ENCODE measurements at regions not wholly inside any gene's neighbourhood (a gene's known extent, or its start where the extent isn't known, plus 50 kb on each side); places are given as distances from the start of the nearest gene placed in this dataset.
"Not testable (repeated sequence)": the region's sequence is repeated elsewhere in the genome, so short reads cannot be mapped to it uniquely, and the experiment has no call there.

DNA sequence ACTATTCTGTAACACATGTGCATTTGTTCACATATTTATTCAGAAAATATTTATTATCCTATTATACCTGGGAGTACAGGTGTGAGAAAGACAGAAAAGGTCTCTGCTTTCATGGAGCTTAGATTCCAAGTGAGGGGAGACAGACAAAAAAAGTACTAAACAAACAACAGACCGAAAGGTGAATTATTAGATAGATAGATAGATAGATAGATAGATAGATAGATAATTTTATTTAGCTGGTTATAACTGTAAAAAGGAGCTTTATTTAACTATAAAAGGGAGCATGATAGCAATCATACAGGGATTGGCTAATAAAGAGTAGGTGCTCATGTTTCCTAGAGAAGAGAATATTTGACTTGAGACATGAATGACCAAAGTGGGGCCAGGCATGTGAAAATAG, 119.4 kb downstream of the TNFSF18 start:
- no peak for DNase-seq

DNA sequence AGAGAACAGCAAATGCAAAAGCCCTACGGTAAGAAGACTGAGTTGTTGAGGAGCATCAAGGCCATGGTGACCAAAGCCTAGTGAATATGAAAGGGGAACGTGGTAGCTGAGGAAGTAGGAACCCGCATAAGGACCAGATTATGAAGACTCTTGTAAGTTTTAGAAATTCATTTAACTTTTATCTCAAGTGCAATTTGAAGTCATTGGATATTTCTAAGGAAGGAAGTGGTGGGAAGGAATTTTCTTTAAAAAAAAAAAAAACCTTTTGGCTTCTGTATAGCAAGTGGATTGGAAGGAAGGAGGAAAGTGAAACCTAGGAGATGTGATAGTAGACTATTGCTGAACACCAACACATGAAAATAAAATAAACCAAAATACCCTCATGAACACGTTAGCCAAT, 119.0 kb downstream of the TNFSF18 start:
- no peak for DNase-seq

DNA sequence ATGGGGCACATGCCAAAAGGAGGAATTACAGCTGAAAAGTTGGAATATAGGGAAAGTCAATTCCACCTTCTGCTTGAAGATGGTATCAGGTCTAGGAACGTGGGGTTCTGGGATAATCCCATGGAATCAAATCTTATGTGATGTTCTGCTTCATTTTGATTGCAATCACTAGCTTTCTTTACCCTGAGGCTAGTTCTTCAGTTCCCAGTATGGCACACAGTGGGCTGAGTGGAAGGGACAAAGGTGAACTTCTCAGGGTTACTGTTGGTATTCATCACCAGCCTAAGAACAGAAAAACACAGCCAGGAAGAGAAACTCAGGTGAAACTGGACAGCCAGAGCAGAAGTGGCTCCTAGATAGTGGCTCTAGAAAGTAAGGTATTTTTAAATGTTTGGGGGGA, 117.8 kb downstream of the TNFSF18 start:
- no peak for DNase-seq

DNA sequence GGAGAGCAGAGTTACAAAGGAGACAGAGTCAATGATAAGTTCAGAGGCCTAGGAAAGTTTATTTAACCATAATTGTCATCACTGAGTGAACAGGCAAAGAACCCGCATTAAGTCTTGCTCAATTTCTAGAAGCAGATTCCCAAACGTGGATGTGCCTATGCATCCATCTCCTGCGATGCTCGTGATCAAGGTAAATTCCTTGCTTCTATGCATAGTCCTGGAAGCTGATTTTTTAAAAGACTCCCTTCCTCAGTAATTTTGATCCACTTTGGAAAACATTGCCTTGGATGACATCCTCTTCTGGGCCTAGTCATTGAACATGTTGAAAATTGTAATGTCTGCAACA, 116.4 kb downstream of the TNFSF18 start:
- DNase-seq, result no peak

DNA sequence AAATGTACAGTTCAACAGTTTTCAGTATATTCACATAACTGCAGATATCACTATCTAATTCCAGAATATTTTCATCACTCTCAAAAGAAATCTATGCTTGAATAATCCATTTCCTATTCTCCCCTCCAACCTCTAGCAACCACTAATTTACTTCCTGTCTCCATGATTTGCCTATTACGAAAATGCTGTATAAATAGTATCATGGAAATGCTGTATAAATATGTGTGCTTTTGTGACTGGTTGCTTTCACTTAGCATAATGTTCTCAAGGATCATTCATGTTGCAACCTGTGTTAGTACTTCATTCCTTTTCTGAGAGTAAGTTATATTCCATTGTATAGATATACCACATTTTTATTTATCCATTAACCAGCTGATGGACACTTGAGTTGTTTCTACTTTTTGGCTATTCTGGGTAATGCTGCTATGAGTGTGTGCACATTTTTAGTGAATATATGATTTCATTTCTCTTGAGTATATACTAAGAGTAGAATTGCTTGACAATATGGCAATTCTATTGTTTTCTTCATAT, 115.6 kb downstream of the TNFSF18 start:
- DNase-seq, result no peak

DNA sequence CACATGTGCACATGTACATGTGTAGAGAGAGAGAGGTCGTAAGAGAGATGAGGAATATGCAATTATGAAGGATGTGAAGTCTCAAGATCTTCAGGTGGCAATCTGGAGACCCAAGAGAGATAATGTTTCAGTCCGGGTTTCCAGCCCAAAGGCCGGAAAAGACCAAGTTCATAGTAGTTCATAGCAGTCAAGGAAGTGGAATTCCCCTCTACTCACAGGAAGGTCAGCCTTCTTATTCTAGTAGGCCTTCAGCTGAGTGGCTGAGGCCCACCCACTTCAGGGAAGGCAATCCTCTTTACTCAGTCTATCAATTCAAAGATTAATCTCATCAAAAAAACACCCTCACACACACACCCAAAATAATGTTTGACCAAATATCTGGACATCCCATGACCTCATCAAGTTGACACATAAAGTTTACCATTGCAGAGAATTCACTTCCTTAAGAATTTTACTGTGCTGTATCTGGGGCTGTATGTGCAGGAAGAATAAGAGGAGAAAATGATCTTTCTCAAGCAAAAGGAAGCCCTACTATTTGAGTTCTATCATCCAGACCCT, 114.6 kb downstream of the TNFSF18 start:
- DNase-seq, result no peak

DNA sequence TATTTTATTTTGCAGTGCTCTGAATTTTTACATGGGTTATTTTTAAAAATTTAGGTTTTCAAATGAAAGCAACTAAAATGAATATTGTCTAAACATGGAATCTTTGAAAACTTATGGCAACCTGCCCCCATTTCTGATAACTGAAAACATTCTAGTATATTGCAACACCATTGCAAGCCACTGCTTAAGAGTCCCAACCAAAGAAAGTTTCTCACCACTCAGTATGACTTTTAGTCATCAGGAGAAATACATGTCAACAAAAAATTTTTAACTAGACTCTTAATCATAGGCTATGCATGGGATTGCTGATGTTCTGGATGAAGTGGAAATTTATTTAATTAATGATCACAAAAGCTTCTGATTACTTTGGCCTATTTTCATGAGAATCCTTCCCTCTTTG, 112.1 kb downstream of the TNFSF18 start:
- no peak for DNase-seq

DNA sequence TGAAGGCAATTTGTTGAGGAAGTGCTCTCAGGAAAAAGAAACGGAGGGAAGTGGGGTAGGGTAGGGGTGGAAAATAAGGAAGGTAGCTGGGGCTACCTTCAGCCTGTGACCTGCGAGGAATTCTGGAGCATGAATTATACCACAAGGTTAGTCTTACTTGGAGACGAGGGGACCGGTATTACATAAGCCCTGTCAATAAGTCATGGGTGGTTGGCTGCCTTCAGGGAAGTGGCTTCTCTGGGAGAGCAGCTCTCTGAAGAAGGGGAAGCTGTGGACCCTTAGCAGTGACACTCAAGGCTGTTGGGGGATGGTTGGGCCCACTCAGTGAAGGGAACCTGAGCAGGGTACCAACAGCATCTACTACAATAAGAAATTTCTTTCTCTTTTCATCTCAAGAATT, 111.3 kb downstream of the TNFSF18 start:
- DNase-seq, result no peak

DNA sequence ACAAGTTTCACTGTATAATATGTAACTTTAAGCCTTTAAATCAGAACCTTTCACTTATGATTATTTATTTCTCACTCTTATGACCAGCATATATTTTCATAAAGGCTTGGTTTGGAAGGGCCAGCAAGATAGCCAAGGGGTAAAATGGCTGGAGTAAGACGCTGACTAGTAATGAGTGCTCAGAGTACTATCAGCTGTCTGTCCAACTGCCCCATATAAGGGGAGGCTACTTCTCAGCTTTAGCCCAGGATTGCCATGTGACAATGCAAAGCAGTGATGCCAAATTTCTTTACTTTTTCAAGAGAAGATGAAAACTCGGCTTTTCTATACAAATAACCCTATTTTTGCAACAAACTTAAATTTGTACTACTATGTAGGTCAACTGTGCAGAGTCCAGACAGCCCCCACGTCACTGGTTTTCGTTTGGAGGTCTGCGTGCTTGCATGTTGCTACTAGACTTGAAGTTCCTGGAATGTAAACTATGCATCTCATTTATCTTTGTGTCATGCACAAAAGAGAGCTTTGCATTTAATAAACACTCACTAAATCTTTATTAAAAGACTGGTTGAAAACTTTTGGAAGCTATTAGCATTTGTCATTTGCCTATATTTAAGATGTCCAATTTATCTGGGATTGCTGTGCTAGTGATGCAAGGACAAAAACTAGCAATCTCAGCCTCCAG, 110.4 kb downstream of the TNFSF18 start:
- DNase-seq, result no peak

DNA sequence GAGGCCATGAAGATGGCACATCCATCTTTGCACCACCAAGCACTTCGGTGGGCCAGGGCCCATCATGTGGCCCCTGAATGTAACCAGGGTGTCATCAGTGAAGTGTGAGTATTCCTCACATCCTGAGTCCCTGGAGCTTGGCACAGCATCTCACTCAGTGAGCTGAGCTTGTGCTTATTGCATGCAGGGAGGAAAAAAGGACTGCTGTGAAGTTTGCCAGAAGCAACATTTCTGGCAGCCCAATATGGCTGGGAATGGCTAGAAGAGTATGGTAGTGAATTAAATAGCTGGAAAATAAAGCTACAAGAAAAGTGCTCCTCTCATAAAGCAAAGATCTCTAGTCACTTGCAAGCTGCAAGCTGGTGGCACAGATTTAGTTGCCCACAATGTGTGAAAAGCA, 109.3 kb downstream of the TNFSF18 start:
- DNase-seq, result no peak

DNA sequence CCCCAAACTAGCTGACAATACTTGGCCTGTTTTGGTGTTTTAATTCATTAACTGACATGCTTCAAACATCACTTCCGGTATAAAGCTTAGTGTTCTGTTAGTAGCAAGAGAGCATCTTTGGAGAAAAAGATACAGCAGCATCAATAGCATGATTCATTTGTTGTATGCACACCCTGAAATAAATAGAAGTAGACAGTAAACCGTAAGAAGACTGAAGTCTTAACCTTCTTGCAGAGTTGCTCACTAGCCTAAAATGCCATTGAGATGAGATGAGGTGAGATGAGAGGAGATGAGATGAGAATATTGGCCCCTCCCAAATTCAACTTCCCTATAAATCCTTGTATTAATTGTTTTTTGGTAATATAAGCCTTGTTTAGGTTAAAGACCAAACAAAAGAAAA, 108.8 kb downstream of the TNFSF18 start:
- DNase-seq, result no peak

DNA sequence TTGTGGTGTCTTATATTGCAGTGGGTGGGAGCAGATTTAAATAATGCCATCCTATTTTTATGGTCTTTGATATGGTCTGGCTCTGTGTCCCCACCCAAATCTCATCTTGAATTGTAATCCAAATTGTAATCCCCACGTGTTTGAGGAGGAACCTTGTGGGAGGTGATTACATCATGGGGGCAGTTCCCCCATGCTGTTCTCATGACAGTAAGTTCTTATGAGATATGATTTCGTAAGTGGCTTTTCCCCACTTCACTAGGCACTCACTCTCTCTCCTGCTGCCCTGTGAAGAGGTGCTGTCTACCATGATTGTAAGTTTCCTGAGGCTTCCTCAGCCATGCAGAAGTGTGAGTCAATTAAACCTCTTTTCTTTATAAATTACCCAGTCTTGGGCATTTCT, 107.6 kb downstream of the TNFSF18 start:
- DNase-seq, result not testable (repeated sequence)

DNA sequence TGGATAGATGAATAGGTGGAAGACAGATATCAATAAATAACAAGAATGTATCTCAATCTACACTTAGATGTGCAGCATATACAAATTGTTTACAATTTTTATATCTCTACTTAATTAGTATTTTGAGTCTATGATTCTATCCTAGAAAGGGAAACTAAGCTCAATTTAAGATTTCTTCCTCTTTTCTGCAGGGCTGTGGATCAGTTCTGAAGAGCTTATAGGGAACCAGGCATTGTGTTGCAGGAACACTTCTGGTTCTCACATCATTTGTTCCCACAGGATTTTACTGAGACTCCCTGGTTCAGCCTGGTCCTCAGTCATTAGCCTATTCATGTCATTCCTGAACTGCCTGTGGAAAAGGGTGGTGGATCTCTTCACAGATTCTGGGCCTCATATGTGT, 105.8 kb downstream of the TNFSF18 start:
- no peak for DNase-seq

DNA sequence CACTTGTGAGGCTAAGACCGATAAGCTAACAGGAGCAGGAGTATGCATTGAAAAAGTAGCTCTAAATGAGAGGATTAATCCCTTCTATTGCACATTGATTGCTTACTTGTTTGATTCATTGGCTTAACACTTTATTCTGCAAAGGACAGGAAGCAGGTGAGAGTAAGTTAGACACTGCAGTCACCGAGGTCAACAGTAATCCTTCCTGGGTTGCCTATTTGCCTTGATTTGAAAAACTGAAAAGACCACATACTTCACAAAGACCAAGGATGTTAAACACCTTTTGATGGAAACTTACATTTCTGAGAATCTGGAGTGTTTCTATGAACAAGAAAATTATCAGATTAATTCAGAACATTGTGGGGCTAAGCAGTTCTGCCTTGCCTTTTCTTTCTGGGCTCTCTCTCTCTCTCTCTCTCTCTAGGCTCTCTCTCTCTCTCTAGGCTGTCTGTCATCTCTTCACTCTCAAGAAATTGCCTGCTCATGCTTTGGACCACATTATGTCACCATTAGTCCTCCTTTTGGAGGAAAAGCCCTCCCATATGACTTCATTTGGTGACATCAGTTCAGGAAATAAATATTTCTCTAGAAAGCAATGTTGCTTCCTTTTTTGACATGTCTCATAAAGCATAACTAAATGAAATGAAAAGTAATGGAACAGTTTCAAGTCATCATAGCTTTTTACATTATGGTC, 103.8 kb downstream of the TNFSF18 start:
- DNase-seq, result no peak

DNA sequence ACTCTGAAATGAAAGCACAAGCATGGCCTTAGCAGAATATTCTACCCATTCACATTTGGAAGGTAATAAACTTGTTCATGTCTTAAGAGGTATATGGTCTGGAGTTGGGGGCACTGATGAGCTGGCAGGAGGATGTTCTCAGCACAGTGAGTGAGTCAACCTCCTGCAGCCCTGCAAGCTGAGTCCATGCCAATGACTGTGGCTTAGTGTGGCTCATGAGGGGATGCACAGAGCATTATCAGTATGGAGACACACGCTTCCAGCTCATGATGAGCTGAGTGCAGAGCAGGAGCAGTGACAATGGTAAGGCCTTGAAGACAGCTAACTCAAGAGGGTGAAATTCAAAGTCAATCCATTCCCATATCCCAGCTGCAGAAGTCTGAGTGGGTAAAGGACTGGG, 102.3 kb downstream of the TNFSF18 start:
- DNase-seq, result peak; percentile 55

DNA sequence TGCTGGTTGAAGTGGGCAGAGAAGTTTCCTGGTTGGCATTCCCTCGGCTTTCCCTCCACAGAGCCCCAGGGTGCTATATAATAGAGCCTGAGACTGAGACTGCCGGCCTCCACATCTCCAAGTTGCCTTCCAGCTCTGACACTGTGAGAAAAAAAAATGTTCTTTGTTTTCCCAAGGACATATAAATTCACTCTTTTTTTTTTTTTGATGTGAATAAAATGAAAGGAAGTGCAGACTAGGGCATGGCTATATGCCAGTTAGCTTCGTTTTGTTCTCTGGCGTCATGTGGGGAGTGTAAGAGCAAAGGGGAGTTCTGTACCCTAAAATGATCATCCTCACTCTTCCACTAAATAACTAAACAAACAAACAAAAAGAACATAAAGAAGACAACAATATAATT, 101.6 kb downstream of the TNFSF18 start:
- no peak for DNase-seq

DNA sequence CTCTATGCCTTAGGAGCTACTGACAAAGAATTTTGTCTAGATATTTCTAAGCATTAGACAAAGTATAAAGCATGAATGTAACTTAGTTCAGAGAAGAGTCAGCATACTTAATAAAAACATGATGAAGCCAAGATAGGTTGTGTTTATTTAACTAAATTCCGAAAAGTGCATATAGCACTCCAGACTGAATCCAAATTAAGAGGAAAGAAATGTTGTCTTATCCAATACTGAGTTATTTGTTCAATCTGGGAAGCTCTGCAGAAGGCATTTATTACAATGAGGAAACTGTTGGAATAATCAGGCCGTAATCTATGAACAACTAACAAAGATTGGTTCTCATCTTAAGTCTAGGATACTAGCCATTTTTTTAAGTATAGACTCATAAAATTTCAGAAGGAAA, 100.2 kb downstream of the TNFSF18 start:
- DNase-seq, result no peak

DNA sequence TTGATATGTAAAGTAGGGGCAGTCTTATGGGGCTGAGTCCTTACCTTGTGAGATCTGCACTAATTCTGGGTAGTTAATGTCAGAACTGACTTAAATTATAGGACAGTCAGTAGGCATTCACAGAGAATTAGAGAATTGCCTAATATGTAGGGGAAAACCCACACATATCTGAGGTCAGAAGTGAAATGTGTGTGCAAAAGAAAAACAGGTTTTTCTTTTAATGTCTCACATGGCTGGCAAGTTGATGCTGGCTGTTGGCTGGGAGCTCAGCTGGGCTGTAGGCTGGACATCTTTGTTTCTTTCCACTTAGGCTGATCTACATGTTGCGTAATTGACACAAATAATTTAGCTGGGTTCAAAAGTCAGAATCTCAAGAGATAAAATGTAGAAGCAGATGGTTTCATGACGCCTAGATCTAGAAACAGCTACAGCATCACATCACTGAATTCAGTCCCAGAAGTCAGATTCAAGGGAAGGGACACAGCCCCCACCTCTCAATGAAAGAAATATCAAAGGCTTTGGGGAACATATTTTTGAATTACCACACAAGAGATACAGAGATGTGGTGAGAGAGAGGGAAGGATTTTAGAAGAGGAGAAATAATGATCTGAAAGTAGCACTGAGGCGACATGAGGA, 98.9 kb downstream of the TNFSF18 start:
- no peak for DNase-seq

DNA sequence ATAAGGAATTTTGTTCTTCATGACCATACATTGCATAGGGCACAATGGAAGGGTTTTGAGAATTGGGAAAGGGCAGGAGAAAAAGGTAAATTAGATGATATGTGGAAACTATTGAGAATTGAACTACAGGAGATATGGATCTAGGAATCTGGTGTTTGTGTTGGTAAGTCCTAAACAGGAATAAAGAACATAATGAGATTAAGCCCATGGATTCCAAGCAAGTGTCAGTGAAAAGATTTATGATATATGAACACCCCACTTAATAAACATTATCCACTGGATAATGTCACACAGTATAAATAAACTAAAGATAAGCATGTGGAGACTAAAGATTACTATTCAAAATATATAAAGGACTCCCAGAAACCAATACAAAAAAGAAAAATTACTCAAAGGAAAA, 98.2 kb downstream of the TNFSF18 start:
- no peak for DNase-seq

DNA sequence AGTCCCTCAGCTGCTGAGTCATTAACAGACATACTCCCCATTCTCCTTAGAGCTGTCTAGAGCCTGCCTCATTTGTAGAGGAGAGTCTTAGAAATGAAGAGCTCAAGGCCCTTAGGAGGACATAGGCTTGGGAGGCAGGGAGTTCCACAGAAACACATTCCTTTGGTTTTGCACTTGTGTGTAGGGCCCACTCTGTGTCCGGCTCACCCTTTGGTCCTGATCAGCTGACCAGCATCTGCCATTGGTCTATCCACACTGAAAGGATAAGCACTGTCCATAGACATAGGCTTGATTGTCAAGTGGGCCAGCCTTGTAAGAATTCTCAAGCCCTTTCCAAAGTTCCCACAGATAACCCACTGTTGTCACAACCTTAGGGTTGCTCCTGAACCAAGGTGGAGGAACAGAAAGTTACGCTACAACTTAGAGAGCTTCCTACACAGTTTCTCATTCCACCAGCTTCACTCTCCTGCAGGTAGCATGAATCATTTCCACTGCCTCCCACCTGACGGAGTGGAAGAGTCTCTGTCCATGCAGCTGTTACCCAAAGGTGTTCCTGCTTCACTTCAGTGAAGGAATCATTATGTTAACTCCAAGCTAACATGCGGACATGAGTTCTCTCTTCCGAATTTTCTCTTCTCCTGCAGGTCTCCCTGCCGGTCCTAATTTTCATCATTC, 96.1 kb downstream of the TNFSF18 start:
- no peak for DNase-seq

DNA sequence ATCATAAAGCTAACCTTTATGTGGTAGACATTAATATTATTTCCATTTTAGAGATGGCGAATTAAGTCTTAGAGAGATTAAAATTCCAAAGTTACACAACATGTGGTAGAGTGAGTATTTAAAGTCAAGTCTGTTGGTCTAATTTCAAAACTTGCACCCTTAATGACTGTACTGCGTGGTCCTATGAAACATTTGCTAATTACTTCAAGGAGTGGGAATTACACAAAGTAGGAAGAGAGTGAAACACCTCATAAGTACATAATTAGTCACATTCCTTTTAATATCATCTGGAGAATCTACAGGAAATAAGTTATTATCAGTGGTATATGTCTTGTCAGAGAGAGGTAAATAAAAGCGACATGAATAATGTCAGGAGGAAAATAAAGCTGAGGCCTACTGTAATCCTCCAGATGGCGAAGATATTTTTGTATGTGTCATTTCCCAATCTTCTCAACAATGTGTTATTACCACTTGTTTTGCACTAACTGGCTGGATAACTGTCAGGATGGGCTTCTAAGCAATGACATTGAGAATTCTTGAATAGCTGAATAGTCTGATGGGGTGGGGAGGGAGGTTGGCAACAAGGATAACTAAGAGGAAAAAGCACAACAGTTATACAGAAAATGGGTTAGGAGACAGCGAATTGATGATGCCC, 95.5 kb downstream of the TNFSF18 start:
- DNase-seq, result no peak

DNA sequence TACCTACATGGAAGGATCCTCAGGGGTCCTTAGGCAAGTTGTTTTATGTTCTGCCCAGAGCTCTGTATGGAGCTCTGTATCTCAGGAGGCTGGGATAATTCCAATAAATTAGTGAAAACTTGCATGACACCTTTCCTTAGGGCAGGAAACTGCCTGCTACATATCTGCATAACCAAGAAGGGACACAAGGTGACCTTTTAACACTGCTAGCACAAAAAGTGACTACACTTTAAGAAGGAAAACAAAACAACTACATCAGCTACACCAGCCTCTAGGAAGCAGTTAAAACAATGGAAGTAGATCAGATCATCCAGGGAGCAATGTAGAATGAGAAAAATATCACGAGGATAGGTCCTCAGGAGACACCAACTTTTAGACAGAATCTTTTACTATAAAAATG, 93.9 kb downstream of the TNFSF18 start:
- no peak for DNase-seq

DNA sequence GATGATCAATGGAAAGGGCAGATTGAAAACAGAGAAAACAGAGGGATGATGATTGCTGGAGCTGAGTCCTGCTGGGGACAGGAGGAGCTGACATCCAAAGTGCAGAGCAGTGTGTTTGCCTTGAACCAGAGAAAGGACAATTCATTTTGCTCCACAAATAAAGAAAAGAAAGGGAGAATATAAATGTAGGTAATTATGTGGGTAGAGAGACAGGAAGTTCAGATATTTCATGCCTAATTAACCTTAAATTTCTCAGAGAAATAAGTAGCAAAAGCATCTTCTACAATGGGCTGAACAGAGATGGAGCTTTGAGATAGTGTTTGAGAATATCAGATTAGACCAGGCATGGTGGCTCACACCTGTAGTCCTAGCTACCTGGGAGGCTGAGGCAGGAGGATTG, 93.2 kb downstream of the TNFSF18 start:
- DNase-seq, result no peak

Measured in activated CD8-positive, alpha-beta memory T cell treated with anti-CD3 and anti-CD28 coated beads, Interleukin-2, amount 50 U/mL, for 48 hours (primary cell).